ENCODE measurements at regions not wholly inside any gene's neighbourhood (a gene's known extent, or its start where the extent isn't known, plus 50 kb on each side); places are given as distances from the start of the nearest gene placed in this dataset.

- TF ChIP-seq CTCF (IDR thresholded peaks at IDR 0.05) (no peak), POLR2A (IDR thresholded peaks at IDR 0.05) (no peak)
Observed at GRCh38 chr5:170442921-170443320, 53.8 kb upstream of the KCNMB1 start.
